ENCODE measurements at regions not wholly inside any gene's neighbourhood (a gene's known extent, or its start where the extent isn't known, plus 50 kb on each side); places are given as distances from the start of the nearest gene placed in this dataset.

DNA sequence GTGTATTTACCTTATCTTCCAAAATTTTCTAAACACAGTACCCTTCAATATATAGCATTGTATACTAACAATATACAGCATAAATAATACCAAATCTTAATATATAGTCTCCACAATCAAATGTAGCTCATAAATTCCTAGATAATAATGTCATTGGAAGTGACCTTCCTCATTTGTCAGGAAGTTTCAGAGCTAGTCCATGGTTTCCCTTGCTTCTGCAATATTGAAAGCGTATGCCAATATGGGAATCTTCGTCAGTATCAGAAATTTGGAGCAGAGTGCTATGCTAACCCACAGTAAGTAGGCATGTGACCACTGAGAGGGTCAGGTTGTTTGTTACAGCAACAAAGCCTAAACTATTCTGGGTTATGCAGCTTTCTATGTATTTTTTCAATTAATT is 774.9 kb upstream of the CDH10 start:
- Histone ChIP-seq H3K4me3 (ENCODE audit: low read depth, low read length, poor library complexity, severe bottlenecking) (no peak overlapping the region), H3K36me3 (ENCODE audit: insufficient read depth, low read length, poor library complexity, severe bottlenecking) (no peaks in the 10 kb centered on the region), H3K9me3 (ENCODE audit: low read depth, low read length, poor library complexity, severe bottlenecking) (peaks cover 5% of the 10 kb centered on the region), H3K4me1 (ENCODE audit: insufficient read depth, low read length, poor library complexity, severe bottlenecking) (no peaks in the 10 kb centered on the region), H3K27me3 (replicated peaks; ENCODE audit: insufficient read depth, low read depth, low read length, poor library complexity) (no peaks in the 10 kb centered on the region), H3K27ac (ENCODE audit: low read depth, low read length, poor library complexity, severe bottlenecking) (no peak overlapping the region)
- intact Hi-C loops (cut with micrococcal nuclease; ENCODE audit: unreplicated experiment) = no loop called here
- no peak for DNase-seq (ENCODE audit: low spot score)
- no TSS peak for BruUV-seq (replicated peaks)
- ChIA-PET CTCF (no interaction called here), POLR2A (ENCODE audit: low non-redundant PET) (no interaction called here)
- TF ChIP-seq CTCF (conservative IDR thresholded peaks at IDR 0.05; ENCODE audit: low read depth, low read length) (no peak), EZH2 (IDR thresholded peaks at IDR 0.05; ENCODE audit: borderline replicate concordance, low read depth, low read length, poor library complexity, severe bottlenecking) (no peak)

DNA sequence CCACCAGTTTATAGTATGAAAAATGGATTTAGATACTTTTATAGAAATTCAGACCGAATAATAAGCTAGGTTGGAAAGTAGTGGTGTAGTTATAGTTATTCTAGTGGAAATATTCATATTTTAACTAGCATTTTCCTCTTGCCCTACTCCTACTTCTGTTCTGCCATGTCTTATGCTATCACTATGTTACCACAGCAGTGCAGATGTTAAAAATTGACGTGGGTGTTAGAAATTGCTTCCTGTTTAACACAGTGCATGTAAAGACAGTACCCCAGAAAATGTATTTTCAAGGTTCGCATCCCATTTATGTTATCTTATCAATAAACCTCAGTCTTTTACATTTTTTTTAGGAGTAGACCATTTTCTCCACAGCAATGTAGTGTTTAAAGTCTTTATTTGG is 774.2 kb upstream of the CDH10 start:
- Histone ChIP-seq H3K27ac (ENCODE audit: low read depth, low read length, poor library complexity, severe bottlenecking) (no peak overlapping the region), H3K4me1 (ENCODE audit: insufficient read depth, low read length, poor library complexity, severe bottlenecking) (no peaks in the 10 kb centered on the region), H3K9me3 (ENCODE audit: low read depth, low read length, poor library complexity, severe bottlenecking) (no peaks in the 10 kb centered on the region), H3K36me3 (ENCODE audit: insufficient read depth, low read length, poor library complexity, severe bottlenecking) (no peaks in the 10 kb centered on the region), H3K4me3 (ENCODE audit: low read depth, low read length, poor library complexity, severe bottlenecking) (no peak overlapping the region), H3K27me3 (replicated peaks; ENCODE audit: insufficient read depth, low read depth, low read length, poor library complexity) (no peaks in the 10 kb centered on the region)
- no TSS peak for BruUV-seq (replicated peaks)
- DNase-seq (ENCODE audit: low spot score) = no peak
- intact Hi-C loops (cut with micrococcal nuclease; ENCODE audit: unreplicated experiment) = no loop called here
- ChIA-PET POLR2A (ENCODE audit: low non-redundant PET) (no interaction called here), CTCF (no interaction called here)
- TF ChIP-seq EZH2 (IDR thresholded peaks at IDR 0.05; ENCODE audit: borderline replicate concordance, low read depth, low read length, poor library complexity, severe bottlenecking) = no peak
- TF ChIP-seq CTCF (conservative IDR thresholded peaks at IDR 0.05; ENCODE audit: low read depth, low read length) = no peak

- CTCF ChIA-PET = no interaction called here
- H3K36me3 ChIP-seq (ENCODE audit: insufficient read depth, low read length, poor library complexity, severe bottlenecking) = no peaks in the 10 kb centered on the region
- no peak overlapping the region for H3K27ac ChIP-seq (ENCODE audit: low read depth, low read length, poor library complexity, severe bottlenecking)
- no peaks in the 10 kb centered on the region for H3K9me3 ChIP-seq (ENCODE audit: low read depth, low read length, poor library complexity, severe bottlenecking)
- no peak for DNase-seq (ENCODE audit: low spot score)
- no peaks in the 10 kb centered on the region for H3K4me1 ChIP-seq (ENCODE audit: insufficient read depth, low read length, poor library complexity, severe bottlenecking)
- no TSS peak for BruUV-seq (replicated peaks)
- intact Hi-C loops (cut with micrococcal nuclease; ENCODE audit: unreplicated experiment) = no loop called here
- TF ChIP-seq CTCF (conservative IDR thresholded peaks at IDR 0.05; ENCODE audit: low read depth, low read length) = no peak
- POLR2A ChIA-PET (ENCODE audit: low non-redundant PET) = no interaction called here
- H3K4me3 ChIP-seq (ENCODE audit: low read depth, low read length, poor library complexity, severe bottlenecking) = no peak overlapping the region
- no peaks in the 10 kb centered on the region for H3K27me3 ChIP-seq (replicated peaks; ENCODE audit: insufficient read depth, low read depth, low read length, poor library complexity)
Observed at GRCh38 chr5:25418319-25418859, 773.6 kb upstream of the CDH10 start.

Measured in A673 (cell line).